ENCODE measurements at regions not wholly inside any gene's neighbourhood (a gene's known extent, or its start where the extent isn't known, plus 50 kb on each side); places are given as distances from the start of the nearest gene placed in this dataset.

DNA sequence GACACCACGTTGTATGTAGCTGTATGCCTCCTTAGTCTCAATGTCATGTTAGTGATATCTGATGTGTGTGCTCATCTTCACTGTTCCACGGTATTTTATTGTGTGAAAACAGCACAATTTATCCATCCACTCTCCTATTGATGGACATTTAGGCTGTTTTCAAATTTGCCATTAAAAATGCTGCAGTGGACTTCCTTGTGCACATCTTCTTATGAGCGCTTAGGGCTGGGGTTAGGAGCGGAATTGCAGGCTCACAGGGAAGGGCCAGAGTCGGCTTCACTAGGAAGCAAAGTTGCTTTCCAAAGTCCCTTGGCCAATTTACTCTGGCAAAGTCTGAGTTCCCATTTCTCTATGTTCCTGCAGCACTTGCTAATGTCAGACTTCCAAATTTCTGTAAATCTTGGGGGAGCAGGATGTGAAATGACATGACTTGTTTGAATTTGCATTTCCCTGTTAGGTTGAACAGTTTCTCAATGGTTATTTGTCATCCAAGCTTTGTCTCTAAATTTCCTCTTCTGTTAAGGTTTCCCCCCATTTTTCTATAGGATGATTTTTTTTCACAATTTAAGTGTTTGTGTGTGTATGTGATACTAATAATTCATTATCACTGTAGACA lies 75.4 kb downstream of the MYEOV start:
- Histone ChIP-seq H3K4me3 (no peak overlapping the region), H4K20me1 (no peaks in the 10 kb centered on the region), H3K4me1 (peaks cover 3 to 12% (median 5%) of the 10 kb centered on the region in 10 experiments), H3K27me3 (no peaks in the 10 kb centered on the region), H3K9ac (no peak overlapping the region), H3K4me2 (no peak overlapping the region), H3K36me3 (no peaks in the 10 kb centered on the region), H3K9me3 (replicated peaks in 1 of 11) (peaks cover 0 to 16% (median 10%) of the 10 kb centered on the region in 11 experiments; a peak in 18 of 22 replicates), H3K27ac (no peak overlapping the region)
- no peak for TF ChIP-seq Cebpa-rat (IDR thresholded peaks at IDR 0.05)

GRCh38 chr11:69369945-69370344 lies 76.0 kb downstream of the MYEOV start:
- Histone ChIP-seq H3K9ac (no peak overlapping the region), H3K4me1 (peaks cover 10 to 18% (median 12%) of the 10 kb centered on the region in 10 experiments), H3K4me2 (no peak overlapping the region), H3K36me3 (no peaks in the 10 kb centered on the region), H3K9me3 (replicated peaks in 1 of 11) (peaks cover 0 to 16% (median 10%) of the 10 kb centered on the region in 11 experiments; a peak in 18 of 22 replicates), H3K27ac (no peak overlapping the region), H4K20me1 (no peaks in the 10 kb centered on the region), H3K4me3 (no peak overlapping the region), H3K27me3 (no peaks in the 10 kb centered on the region)
- no peak for TF ChIP-seq Cebpa-rat (IDR thresholded peaks at IDR 0.05)

- Histone ChIP-seq H3K4me3 (no peak overlapping the region), H3K4me1 (peaks cover 10 to 29% (median 23%) of the 10 kb centered on the region in 10 experiments), H3K4me2 (no peak overlapping the region), H3K9ac (no peak overlapping the region), H4K20me1 (no peaks in the 10 kb centered on the region), H3K36me3 (no peaks in the 10 kb centered on the region), H3K27ac (no peak overlapping the region), H3K27me3 (no peaks in the 10 kb centered on the region), H3K9me3 (replicated peaks in 1 of 11) (peaks cover 0 to 16% (median 10%) of the 10 kb centered on the region in 11 experiments; a peak in 18 of 22 replicates)
- TF ChIP-seq Cebpa-rat (IDR thresholded peaks at IDR 0.05), result no peak
Observed at GRCh38 chr11:69370984-69371709, 77.2 kb downstream of the MYEOV start.

- no peaks in the 10 kb centered on the region for H3K36me3 ChIP-seq
- H4K20me1 ChIP-seq, result no peaks in the 10 kb centered on the region
- H3K27me3 ChIP-seq, result no peaks in the 10 kb centered on the region
- no peak overlapping the region for H3K27ac ChIP-seq
- H3K9ac ChIP-seq, result no peak overlapping the region
- H3K4me2 ChIP-seq, result no peak overlapping the region
- H3K9me3 ChIP-seq (replicated peaks in 1 of 11), result peaks cover 0 to 16% (median 10%) of the 10 kb centered on the region in 11 experiments; a peak in 18 of 22 replicates
- TF ChIP-seq Cebpa-rat (IDR thresholded peaks at IDR 0.05), result no peak
- H3K4me1 ChIP-seq, result peaks cover 10 to 34% (median 27%) of the 10 kb centered on the region in 10 experiments
- no peak overlapping the region for H3K4me3 ChIP-seq
Observed at GRCh38 chr11:69371731-69372588, 78.0 kb downstream of the MYEOV start.

- TF ChIP-seq Cebpa-rat (IDR thresholded peaks at IDR 0.05), result no peak
- Histone ChIP-seq H3K9ac (no peak overlapping the region), H3K9me3 (replicated peaks in 1 of 11) (peaks cover 0 to 16% (median 10%) of the 10 kb centered on the region in 11 experiments; a peak in 18 of 22 replicates), H3K27me3 (no peaks in the 10 kb centered on the region), H3K36me3 (no peaks in the 10 kb centered on the region), H4K20me1 (no peaks in the 10 kb centered on the region), H3K4me3 (no peak overlapping the region), H3K4me1 (peaks cover 10 to 34% (median 27%) of the 10 kb centered on the region in 10 experiments), H3K4me2 (no peak overlapping the region), H3K27ac (no peak overlapping the region)
Observed at GRCh38 chr11:69372589-69373250, 78.8 kb downstream of the MYEOV start.

DNA sequence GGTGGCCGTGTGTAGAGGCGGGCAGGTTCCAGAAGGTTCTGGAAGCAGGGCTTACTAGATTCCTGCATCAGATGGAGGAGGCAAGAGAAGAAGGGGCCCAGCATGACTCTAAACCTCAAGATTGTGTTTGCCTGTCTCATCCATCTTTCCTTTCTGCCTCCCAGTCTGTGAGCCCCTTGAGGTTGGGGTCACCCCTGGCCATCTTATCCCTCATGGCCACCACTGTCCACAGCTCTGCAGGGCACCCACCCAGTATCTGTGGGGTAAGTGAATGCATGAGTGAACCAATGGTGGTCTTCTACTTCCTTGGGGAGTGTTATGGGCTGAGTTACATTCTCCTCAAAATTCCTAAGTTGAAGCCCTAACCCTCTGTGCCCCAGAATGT lies 79.3 kb downstream of the MYEOV start:
- Histone ChIP-seq H3K4me3 (no peak overlapping the region), H3K36me3 (no peaks in the 10 kb centered on the region), H3K4me2 (no peak overlapping the region), H3K27me3 (no peaks in the 10 kb centered on the region), H3K27ac (no peak overlapping the region), H4K20me1 (no peaks in the 10 kb centered on the region), H3K9me3 (replicated peaks in 1 of 11) (peaks cover 0 to 16% (median 10%) of the 10 kb centered on the region in 11 experiments; a peak in 18 of 22 replicates), H3K9ac (no peak overlapping the region), H3K4me1 (peaks cover 10 to 32% (median 27%) of the 10 kb centered on the region in 10 experiments)
- no peak for TF ChIP-seq Cebpa-rat (IDR thresholded peaks at IDR 0.05)

GRCh38 chr11:69374110-69374945 lies 80.4 kb downstream of the MYEOV start:
- H3K27ac ChIP-seq, result peak overlapping the region in 4 of 11 experiments; percentile 4 to 44 (median 30); a peak in 6 of 22 replicates
- no peak for TF ChIP-seq Cebpa-rat (IDR thresholded peaks at IDR 0.05)
- H3K4me2 ChIP-seq, result peak overlapping the region; percentile 55 to 85 (median 80)

DNA sequence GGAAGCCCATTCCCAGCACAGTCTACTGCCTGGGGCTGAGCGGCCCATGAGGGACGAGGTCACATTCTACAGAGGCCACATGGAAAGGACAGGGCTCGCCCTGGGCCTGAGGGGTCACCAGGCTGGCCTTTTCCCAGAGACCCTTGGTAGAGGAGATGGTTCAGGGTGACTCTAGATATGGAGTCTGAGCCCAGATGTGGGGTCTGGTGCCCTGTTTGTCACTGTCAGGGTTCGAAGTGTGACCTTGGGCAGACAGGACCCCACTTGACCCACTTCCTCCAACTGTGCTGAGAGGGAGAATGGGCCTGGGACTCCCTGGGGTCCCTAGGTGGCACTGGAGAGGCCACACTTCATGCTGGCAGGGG lies 81.0 kb downstream of the MYEOV start:
- Histone ChIP-seq H3K4me2 (peak overlapping the region; percentile 55 to 85 (median 80); a peak in 20 of 22 replicates), H3K9me3 (replicated peaks in 1 of 11) (peaks cover 0 to 4% (median 1%) of the 10 kb centered on the region in 11 experiments; a peak in 3 of 22 replicates), H3K27ac (peak overlapping the region in 4 of 11 experiments; percentile 4 to 44 (median 30); a peak in 6 of 22 replicates), H3K4me3 (no peak overlapping the region), H3K36me3 (no peaks in the 10 kb centered on the region), H3K27me3 (no peaks in the 10 kb centered on the region), H4K20me1 (no peaks in the 10 kb centered on the region), H3K9ac (peak overlapping the region in 3 of 11 experiments; percentile 10 to 33 (median 13); a peak in 1 of 22 replicates), H3K4me1 (peaks cover 23 to 37% (median 31%) of the 10 kb centered on the region in 10 experiments)
- no peak for TF ChIP-seq Cebpa-rat (IDR thresholded peaks at IDR 0.05)

More at GRCh38 chr11:69374110-69374945, 80.4 kb downstream of the MYEOV start:
- Histone ChIP-seq H3K9ac (peak overlapping the region in 3 of 11 experiments; percentile 10 to 33 (median 13); a peak in 1 of 22 replicates), H3K9me3 (replicated peaks in 1 of 11) (peaks cover 0 to 10% (median 6%) of the 10 kb centered on the region in 11 experiments; a peak in 18 of 22 replicates), H3K4me3 (no peak overlapping the region), H3K4me1 (peaks cover 17 to 32% (median 29%) of the 10 kb centered on the region in 10 experiments), H3K27me3 (no peaks in the 10 kb centered on the region), H4K20me1 (no peaks in the 10 kb centered on the region), H3K36me3 (no peaks in the 10 kb centered on the region)

Data from BLaER1 treated with 17β-estradiol and CSF1 and Interleukin-3, amounts not matched to agents 10 nM and 100 nM (cell line).